Lung (tissue), 11 donors: ENCODE measurements at regions not wholly inside any gene's neighbourhood (a gene's known extent, or its start where the extent isn't known, plus 50 kb on each side); places are given as distances from the start of the nearest gene placed in this dataset.

ENCODE experiments used
- ATAC-seq: fragments of 200-7000 bp; cut with Tn5 transposase; one replicate; pipeline ENCODE4 v1.9.1; 2020; ENCODE audit warnings: moderate number of reproducible peaks; ENCODE audit not compliant: insufficient read depth, low FRiP score
- DNase-seq, 3 donors: peaks; one replicate each; pipeline ENCODE4 v3.0.0-alpha.2; 2013 to 2017
- H3K27ac ChIP-seq, 2 donors: one replicate each; pipeline ENCODE4 v1.5.1; 2013; ENCODE audit warnings: mild to moderate bottlenecking in 2 of 2, moderate library complexity in 2 of 2, control low read depth in 1 of 2, inconsistent platforms in 1 of 2, low read depth in 1 of 2, low read length in 1 of 2
- H3K27me3 ChIP-seq, 3 donors: one replicate each; pipeline ENCODE4 v1.5.1; 2013; ENCODE audit warnings: low read length in 2 of 3; ENCODE audit not compliant: control insufficient read depth in 3 of 3, insufficient read depth in 3 of 3
- H3K36me3 ChIP-seq, 4 donors: one replicate each; pipeline ENCODE4 v1.5.1; 2013; ENCODE audit warnings: low read length in 4 of 4, mild to moderate bottlenecking in 1 of 4, moderate library complexity in 1 of 4; ENCODE audit not compliant: control insufficient read depth in 4 of 4, insufficient read depth in 4 of 4
- H3K4me1 ChIP-seq, 5 donors: one replicate each; pipeline ENCODE4 v1.5.1; 2013; ENCODE audit warnings: low read length in 5 of 5, mild to moderate bottlenecking in 2 of 5, moderate library complexity in 1 of 5; ENCODE audit not compliant: control insufficient read depth in 5 of 5, insufficient read depth in 5 of 5
- H3K4me3 ChIP-seq: one replicate; pipeline ENCODE4 v1.5.1; 2013; ENCODE audit warnings: mild to moderate bottlenecking, control low read depth, moderate library complexity
- H3K9ac ChIP-seq, 2 donors: one replicate each; pipeline ENCODE4 v1.5.1; 2013; ENCODE audit warnings: low read length in 2 of 2, control low read depth in 1 of 2; ENCODE audit not compliant: insufficient read depth in 1 of 2
- H3K9me3 ChIP-seq, 4 donors: one replicate each; pipeline ENCODE4 v1.5.1; 2013; ENCODE audit warnings: low read length in 3 of 4, mild to moderate bottlenecking in 1 of 4, moderate library complexity in 1 of 4; ENCODE audit not compliant: control insufficient read depth in 4 of 4, insufficient read depth in 3 of 4
- CTCF ChIP-seq: IDR thresholded peaks from 2 replicates; pipeline ENCODE4 v1.5.1; 2012; ENCODE audit warnings: mild to moderate bottlenecking; ENCODE audit errors: control extremely low read depth, extremely low read depth
- WGBS, 2 donors: extraction: QIAGEN DNeasy Blood & Tissue Kit; methylation state at CpG; one replicate each; pipeline ENCODE4 v1.1.7; 2013; 5-methylcytosine and 5-hydroxymethylcytosine counted together
- donor health status: control.
- donor health status: control.
- donor health status: Bipolar disorder and iron deficiency.
- donor health status: healthy.
- donor health status: DM: yes; HTN: yes; CAD: no.

- H3K27ac ChIP-seq = no peak overlapping the region
- no peak overlapping the region for H3K9ac ChIP-seq
- peaks cover 0 to 8% (median 6%) of the 10 kb centered on the region in 4 donors for H3K9me3 ChIP-seq
- no peaks in the 10 kb centered on the region for H3K27me3 ChIP-seq
- DNase-seq = no peak
- no peak for TF ChIP-seq CTCF
- 93% methylated on average over 4 of the region's 4 CpGs for WGBS, 2 donors
- ATAC-seq = no peak
- no peaks in the 10 kb centered on the region for H3K36me3 ChIP-seq
- no peaks in the 10 kb centered on the region for H3K4me1 ChIP-seq
- H3K4me3 ChIP-seq = no peak overlapping the region
Measured at GRCh38 chr16:86110726-86111125, 211.8 kb downstream of the IRF8 start.

DNA sequence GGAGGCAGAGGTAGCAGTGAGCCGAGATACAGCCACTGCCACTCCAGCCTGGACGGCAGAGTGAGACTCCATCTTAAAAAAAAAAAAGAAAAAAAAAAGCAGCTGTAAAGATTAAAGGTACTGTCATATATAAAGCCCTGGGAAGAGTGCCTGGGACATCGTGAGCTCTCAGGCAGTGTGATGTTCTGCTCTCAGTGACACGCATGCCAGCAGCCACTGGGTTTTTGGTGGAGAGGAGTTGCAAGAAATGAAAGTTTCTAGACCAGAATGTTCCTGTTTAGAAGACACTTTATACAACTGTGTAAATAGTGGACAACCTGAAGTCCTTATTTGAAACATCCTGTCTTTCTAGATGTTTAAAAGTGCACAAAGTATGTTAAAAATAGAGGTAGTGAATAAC is 213.2 kb downstream of the IRF8 start:
- H3K27me3 ChIP-seq = no peaks in the 10 kb centered on the region
- ATAC-seq (no peak), DNase-seq (no peak)
- H3K36me3 ChIP-seq = no peaks in the 10 kb centered on the region
- no peak for TF ChIP-seq CTCF
- H3K27ac ChIP-seq = no peak overlapping the region
- H3K4me3 ChIP-seq = no peak overlapping the region
- 76 to 82% methylated on average over 4 of the region's 4 CpGs for WGBS, 2 donors
- H3K9me3 ChIP-seq = peaks cover 0 to 8% (median 5%) of the 10 kb centered on the region in 4 donors
- H3K9ac ChIP-seq = no peak overlapping the region
- H3K4me1 ChIP-seq = no peaks in the 10 kb centered on the region

DNA sequence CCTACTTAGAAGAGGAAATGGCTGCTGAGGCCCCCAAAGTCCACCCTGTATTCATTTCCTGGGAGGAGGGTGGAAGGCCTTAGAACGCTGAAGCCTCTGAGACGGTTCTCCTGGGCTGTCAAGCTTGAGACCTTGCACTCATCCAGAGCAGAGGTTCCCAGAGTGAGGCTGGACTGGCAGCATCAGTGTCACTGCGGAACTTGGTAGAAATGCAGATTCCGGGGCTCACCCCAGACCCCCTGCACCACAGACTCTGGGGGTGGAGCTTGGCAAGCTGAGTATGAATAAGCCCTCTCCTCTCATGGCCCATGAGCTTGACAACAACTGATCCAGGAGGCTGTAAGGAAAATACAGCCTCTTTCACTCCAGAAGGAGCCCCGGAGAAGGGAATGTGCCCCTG is 218.3 kb downstream of the IRF8 start:
- Histone ChIP-seq H3K4me3 (no peak overlapping the region), H3K27me3 (no peaks in the 10 kb centered on the region), H3K36me3 (no peaks in the 10 kb centered on the region), H3K27ac (no peak overlapping the region), H3K4me1 (peaks cover 0 to 2% (median 0%) of the 10 kb centered on the region in 5 donors), H3K9me3 (no peaks in the 10 kb centered on the region), H3K9ac (no peak overlapping the region)
- TF ChIP-seq CTCF = no peak
- no peak for ATAC-seq
- DNase-seq = no peak
- WGBS, 2 donors = 66 to 84% methylated on average over 5 of the region's 5 CpGs

DNA sequence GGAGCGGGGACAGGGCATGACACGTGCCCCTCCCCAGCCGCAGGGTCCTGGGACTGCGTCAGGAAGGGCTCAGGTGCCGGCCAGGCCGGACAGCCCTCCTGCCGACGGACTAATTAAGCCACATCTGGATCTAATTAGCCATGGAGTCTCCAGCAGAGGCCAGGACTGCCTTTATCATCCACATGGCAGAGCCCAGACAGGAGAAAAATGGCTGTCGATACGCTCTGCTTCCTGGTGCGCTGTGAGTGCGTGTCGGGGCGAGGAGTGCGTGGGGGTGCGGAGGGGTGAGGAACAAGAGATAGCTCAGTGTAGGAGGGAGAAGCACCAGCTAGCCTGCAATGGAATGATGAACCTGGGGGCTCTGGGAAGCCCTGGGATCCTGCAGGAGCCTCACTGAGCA is 218.8 kb downstream of the IRF8 start:
- no peak for ATAC-seq
- 83 to 87% methylated on average over 16 of the region's 16 CpGs for WGBS, 2 donors
- Histone ChIP-seq H3K9me3 (no peaks in the 10 kb centered on the region), H3K27me3 (no peaks in the 10 kb centered on the region), H3K9ac (no peak overlapping the region), H3K4me3 (no peak overlapping the region), H3K4me1 (peaks cover 0 to 7% (median 0%) of the 10 kb centered on the region in 5 donors), H3K27ac (no peak overlapping the region), H3K36me3 (no peaks in the 10 kb centered on the region)
- no peak for TF ChIP-seq CTCF
- no peak for DNase-seq
